ENCODE measurements at regions not wholly inside any gene's neighbourhood (a gene's known extent, or its start where the extent isn't known, plus 50 kb on each side); places are given as distances from the start of the nearest gene placed in this dataset.

DNA sequence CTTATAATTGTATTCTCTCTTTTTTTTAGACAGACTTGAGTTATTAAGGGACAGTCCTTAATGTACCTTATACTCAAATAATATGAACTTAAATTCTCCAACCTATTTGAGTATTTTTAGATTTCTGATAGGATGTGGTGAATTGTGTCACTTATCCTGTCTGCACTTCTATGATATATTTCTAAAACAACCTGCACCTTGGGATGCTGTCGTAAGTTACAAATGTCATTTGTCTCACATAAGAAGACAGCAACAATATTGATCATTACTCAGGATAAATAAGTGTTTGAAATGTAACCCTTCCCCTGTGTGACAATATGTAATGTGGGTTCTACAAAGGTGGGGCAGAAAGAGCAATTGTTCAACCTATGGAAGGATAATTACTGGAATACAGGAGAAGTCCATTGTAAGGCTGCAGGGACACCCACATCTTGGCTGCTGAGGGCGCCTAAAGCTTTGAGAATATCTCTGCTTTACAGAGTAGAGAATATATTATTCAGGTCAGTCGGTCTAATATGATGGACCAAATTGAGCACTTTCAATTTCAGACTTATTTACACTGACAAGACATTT is 236.9 kb upstream of the PRR20A start:
- H3K36me3 ChIP-seq (ENCODE audit: control insufficient read depth in 2 of 2, insufficient read depth in 1 of 2, low read length in 2 of 2), result no peaks in the 10 kb centered on the region
- ChIA-PET CTCF (no interaction called here), POLR2A (no interaction called here)
- no peak overlapping the region for H3K4me3 ChIP-seq (ENCODE audit: low read depth, low read length)
- no peaks in the 10 kb centered on the region for H3K4me1 ChIP-seq (ENCODE audit: control insufficient read depth, insufficient read depth, low read length)
- H3K9me3 ChIP-seq (ENCODE audit: control insufficient read depth, insufficient read depth, low read depth, low read length), result no peaks in the 10 kb centered on the region
- no peak overlapping the region for H3K27ac ChIP-seq (ENCODE audit: extremely low read depth, low read depth, low read length)
- TF ChIP-seq REPIN1 (tag by site-specific recombination; IDR thresholded peaks at IDR 0.05; ENCODE audit: low read depth) (no peak), GLIS2 (tag by site-specific recombination; IDR thresholded peaks at IDR 0.05) (no peak), ZNF664 (tag by site-specific recombination; IDR thresholded peaks at IDR 0.05) (no peak), OVOL3 (tag by site-specific recombination; IDR thresholded peaks at IDR 0.05) (no peak), SP2 (tag by site-specific recombination; IDR thresholded peaks at IDR 0.05) (no peak), SCRT1 (tag by site-specific recombination; IDR thresholded peaks at IDR 0.05; ENCODE audit: borderline replicate concordance) (no peak), ZNF776 (tag by site-specific recombination; IDR thresholded peaks at IDR 0.05; ENCODE audit: borderline replicate concordance) (no peak), FEZF1 (tag by site-specific recombination; IDR thresholded peaks at IDR 0.05) (no peak), ZNF292 (tag by site-specific recombination; IDR thresholded peaks at IDR 0.05; ENCODE audit: borderline replicate concordance, low read depth) (no peak), ZNF266 (tag by site-specific recombination; IDR thresholded peaks at IDR 0.05; ENCODE audit: low read depth) (no peak)
- TF ChIP-seq, protein P1, sequence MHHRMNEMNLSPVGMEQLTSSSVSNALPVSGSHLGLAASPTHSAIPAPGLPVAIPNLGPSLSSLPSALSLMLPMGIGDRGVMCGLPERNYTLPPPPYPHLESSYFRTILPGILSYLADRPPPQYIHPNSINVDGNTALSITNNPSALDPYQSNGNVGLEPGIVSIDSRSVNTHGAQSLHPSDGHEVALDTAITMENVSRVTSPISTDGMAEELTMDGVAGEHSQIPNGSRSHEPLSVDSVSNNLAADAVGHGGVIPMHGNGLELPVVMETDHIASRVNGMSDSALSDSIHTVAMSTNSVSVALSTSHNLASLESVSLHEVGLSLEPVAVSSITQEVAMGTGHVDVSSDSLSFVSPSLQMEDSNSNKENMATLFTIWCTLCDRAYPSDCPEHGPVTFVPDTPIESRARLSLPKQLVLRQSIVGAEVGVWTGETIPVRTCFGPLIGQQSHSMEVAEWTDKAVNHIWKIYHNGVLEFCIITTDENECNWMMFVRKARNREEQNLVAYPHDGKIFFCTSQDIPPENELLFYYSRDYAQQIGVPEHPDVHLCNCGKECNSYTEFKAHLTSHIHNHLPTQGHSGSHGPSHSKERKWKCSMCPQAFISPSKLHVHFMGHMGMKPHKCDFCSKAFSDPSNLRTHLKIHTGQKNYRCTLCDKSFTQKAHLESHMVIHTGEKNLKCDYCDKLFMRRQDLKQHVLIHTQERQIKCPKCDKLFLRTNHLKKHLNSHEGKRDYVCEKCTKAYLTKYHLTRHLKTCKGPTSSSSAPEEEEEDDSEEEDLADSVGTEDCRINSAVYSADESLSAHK (tag by site-specific recombination; IDR thresholded peaks at IDR 0.05), result no peak

DNA sequence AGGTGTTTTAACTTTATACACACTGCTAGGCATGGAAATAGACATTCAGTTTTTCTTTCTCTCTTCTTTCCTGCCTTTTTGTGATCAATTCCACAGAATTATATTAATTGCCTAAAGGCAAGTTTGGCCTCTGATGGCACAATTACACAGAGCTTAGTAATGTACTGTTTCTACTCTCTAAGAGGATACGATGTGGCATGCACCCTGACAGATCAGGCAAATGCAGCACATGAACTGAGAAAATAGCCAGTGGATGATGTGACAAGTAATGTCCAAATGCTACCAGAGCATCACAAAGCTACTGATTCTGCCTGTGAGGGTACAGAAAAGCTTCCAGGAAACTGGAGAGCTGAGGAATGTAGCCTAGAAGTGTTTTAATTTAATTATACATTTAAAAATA is 233.8 kb upstream of the PRR20A start:
- ChIA-PET CTCF (no interaction called here), POLR2A (no interaction called here)
- Histone ChIP-seq H3K4me3 (ENCODE audit: low read depth, low read length) (no peak overlapping the region), H3K27ac (ENCODE audit: extremely low read depth, low read depth, low read length) (no peak overlapping the region), H3K9me3 (ENCODE audit: control insufficient read depth, insufficient read depth, low read depth, low read length) (no peaks in the 10 kb centered on the region), H3K4me1 (ENCODE audit: control insufficient read depth, insufficient read depth, low read length) (no peaks in the 10 kb centered on the region), H3K36me3 (ENCODE audit: control insufficient read depth in 2 of 2, insufficient read depth in 1 of 2, low read length in 2 of 2) (no peaks in the 10 kb centered on the region)
- no peak for TF ChIP-seq ZSCAN16 (tag by site-specific recombination; IDR thresholded peaks at IDR 0.05)
- TF ChIP-seq, protein P2, sequence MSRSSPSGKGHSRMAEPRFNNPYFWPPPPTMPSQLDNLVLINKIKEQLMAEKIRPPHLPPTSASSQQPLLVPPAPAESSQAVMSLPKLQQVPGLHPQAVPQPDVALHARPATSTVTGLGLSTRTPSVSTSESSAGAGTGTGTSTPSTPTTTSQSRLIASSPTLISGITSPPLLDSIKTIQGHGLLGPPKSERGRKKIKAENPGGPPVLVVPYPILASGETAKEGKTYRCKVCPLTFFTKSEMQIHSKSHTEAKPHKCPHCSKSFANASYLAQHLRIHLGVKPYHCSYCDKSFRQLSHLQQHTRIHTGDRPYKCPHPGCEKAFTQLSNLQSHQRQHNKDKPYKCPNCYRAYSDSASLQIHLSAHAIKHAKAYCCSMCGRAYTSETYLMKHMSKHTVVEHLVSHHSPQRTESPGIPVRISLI (tag by site-specific recombination; IDR thresholded peaks at IDR 0.05), result no peak
- no peak for TF ChIP-seq EGR2 (tag by site-specific recombination; IDR thresholded peaks at IDR 0.05; ENCODE audit: low read depth)
- TF ChIP-seq ZNF660 (tag by site-specific recombination; IDR thresholded peaks at IDR 0.05), result no peak
- TF ChIP-seq ZNF596 (tag by site-specific recombination; IDR thresholded peaks at IDR 0.05), result no peak
- TF ChIP-seq ZNF354C (tag by site-specific recombination; IDR thresholded peaks at IDR 0.05; ENCODE audit: borderline replicate concordance, low read depth), result no peak

DNA sequence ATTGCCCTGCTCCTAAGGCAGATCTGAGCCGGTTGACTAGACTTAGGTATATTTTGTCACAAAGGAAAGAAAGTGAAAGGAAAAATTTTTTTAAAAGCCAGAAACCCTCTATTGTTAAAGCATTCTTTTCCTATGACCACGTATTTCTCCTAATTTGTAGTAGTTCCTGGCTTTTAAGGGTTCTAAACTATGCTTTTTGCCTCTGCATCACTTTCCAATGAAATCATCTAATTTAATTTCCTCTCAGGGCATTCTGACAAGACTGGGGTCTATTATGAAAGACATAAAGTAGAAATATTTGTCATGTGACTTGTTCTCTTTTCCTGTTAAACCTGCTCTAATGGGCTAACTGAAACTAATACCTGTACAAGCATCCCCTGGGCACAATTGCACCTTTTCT is 233.0 kb upstream of the PRR20A start:
- H3K4me3 ChIP-seq (ENCODE audit: low read depth, low read length), result no peak overlapping the region
- ChIA-PET POLR2A (no interaction called here), CTCF (no interaction called here)
- no peaks in the 10 kb centered on the region for H3K9me3 ChIP-seq (ENCODE audit: control insufficient read depth, insufficient read depth, low read depth, low read length)
- H3K27ac ChIP-seq (ENCODE audit: extremely low read depth, low read depth, low read length), result no peak overlapping the region
- no peaks in the 10 kb centered on the region for H3K4me1 ChIP-seq (ENCODE audit: control insufficient read depth, insufficient read depth, low read length)
- TF ChIP-seq ZNF23 (tag by site-specific recombination; IDR thresholded peaks at IDR 0.05; ENCODE audit: borderline replicate concordance) (no peak), ZNF426 (tag by site-specific recombination; IDR thresholded peaks at IDR 0.05) (no peak)
- H3K36me3 ChIP-seq (ENCODE audit: control insufficient read depth in 2 of 2, insufficient read depth in 1 of 2, low read length in 2 of 2), result no peaks in the 10 kb centered on the region
